Kidney (tissue), 13 donors: ENCODE measurements at regions not wholly inside any gene's neighbourhood (a gene's known extent, or its start where the extent isn't known, plus 50 kb on each side); places are given as distances from the start of the nearest gene placed in this dataset.

Experiments used
- DNase-seq, 5 donors: peaks; one replicate each; pipeline ENCODE4 v3.0.0-alpha.2; 2013 to 2020
- FAIRE-seq: peaks from 2 replicates; lab custom pipeline; 2012; peaks lifted over from hg19 to GRCh38; lab: Jason Lieb, UNC
- H3K27ac ChIP-seq, 2 donors: one replicate each; pipeline ENCODE4 v1.7.0; 2013; ENCODE audit warnings: low read depth in 2 of 2, low read length in 2 of 2, inconsistent platforms in 1 of 2
- H3K27me3 ChIP-seq: one replicate; pipeline ENCODE4 v1.7.1; 2013; ENCODE audit warnings: low read length, inconsistent platforms; ENCODE audit not compliant: control insufficient read depth, insufficient read depth
- H3K36me3 ChIP-seq, 3 donors: one replicate each; pipeline versions ENCODE4 v1.7.0 to v1.7.1; 2013; ENCODE audit warnings: low read length in 3 of 3, control low read depth in 1 of 3, inconsistent platforms in 1 of 3; ENCODE audit not compliant: insufficient read depth in 3 of 3, control insufficient read depth in 2 of 3
- H3K4me1 ChIP-seq, 3 donors: one replicate each; pipeline versions ENCODE4 v1.7.0 to v1.7.1; 2013; ENCODE audit warnings: low read length in 3 of 3, inconsistent platforms in 1 of 3, low read depth in 1 of 3; ENCODE audit not compliant: control insufficient read depth in 2 of 3, insufficient read depth in 2 of 3
- H3K4me3 ChIP-seq, 3 donors: one replicate each; pipeline versions ENCODE4 v1.7.0 to v1.8.1; 2013; ENCODE audit warnings: low read length in 3 of 3, control low read depth in 1 of 3, inconsistent platforms in 1 of 3
- H3K9ac ChIP-seq, 3 donors: one replicate each; pipeline versions ENCODE4 v1.7.0 to v1.7.1; 2013; ENCODE audit warnings: low read length in 3 of 3, control low read depth in 1 of 3, inconsistent platforms in 1 of 3
- H3K9me3 ChIP-seq, 3 donors: one replicate each; pipeline versions ENCODE4 v1.7.0 to v1.7.1; 2013; ENCODE audit warnings: low read length in 3 of 3, control low read depth in 1 of 3, inconsistent platforms in 1 of 3; ENCODE audit not compliant: control insufficient read depth in 2 of 3, insufficient read depth in 1 of 3
- CTCF ChIP-seq: IDR thresholded peaks from 3 replicates; pipeline ENCODE4 v1.5.1; 2012; ENCODE audit warnings: mild to moderate bottlenecking, moderate library complexity, borderline replicate concordance; ENCODE audit not compliant: insufficient read depth; ENCODE audit errors: extremely low read depth
- intact Hi-C: fragments of 100-400 bp; cut with DNase I; formaldehyde crosslinking; loops from one replicate; pipeline ENCODE4 v1.11.1; 2022
- donor health status: control.
- donor health status: control.
- donor health status: control.
- donor health status: control.
- donor health status: control.
- donor health status: DM: yes; HTN: yes; CAD: no.
- donor health status: Normal renal cell carcinoma (clear cell type).

DNA sequence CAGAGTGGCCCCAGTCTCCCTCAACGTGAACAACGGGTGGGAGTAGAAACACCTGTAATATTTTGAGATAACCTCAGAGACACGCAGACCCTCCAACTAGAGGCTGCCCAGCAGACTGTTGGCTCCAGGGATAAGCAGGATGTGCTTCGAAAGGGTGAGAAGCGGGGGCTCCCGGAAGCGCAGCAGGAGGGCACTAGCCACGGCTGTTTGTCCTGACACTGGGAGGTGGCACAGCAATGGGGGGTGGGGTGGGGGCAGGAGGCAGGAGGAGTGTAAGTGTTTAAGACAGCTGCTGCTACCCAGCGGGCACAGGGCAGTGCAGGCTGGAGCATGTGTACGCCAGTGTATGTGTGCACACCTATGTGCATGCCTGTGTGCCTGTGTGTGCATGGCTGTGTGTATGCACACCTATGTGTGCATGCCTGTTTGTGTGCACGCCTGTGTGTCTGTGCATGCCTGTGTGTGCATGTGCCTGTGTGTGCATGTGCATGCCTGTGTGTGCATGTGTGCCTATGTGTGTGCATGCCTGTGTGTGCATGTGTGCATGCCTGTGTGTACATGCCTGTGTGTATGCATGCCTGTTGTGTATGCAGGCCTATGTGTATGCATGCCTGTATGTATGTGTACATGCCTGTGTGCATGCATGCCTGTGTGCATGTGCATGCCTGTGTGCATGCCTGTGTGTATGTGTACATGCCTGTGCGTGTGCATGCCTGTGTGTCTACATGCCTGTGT lies 154.7 kb downstream of the SHANK2 start:
- Histone ChIP-seq H3K27me3 (no peaks in the 10 kb centered on the region), H3K9ac (no peak overlapping the region), H3K4me1 (no peaks in the 10 kb centered on the region), H3K36me3 (peaks cover 3 to 22% (median 12%) of the 10 kb centered on the region in 3 donors), H3K4me3 (no peak overlapping the region), H3K27ac (no peak overlapping the region), H3K9me3 (peaks cover 0 to 3% (median 0%) of the 10 kb centered on the region in 3 donors)
- DNase-seq = peak in 1 of 5 donors; percentile 53
- intact Hi-C loops = no loop called here
- FAIRE-seq = no peak
- TF ChIP-seq CTCF = no peak

DNA sequence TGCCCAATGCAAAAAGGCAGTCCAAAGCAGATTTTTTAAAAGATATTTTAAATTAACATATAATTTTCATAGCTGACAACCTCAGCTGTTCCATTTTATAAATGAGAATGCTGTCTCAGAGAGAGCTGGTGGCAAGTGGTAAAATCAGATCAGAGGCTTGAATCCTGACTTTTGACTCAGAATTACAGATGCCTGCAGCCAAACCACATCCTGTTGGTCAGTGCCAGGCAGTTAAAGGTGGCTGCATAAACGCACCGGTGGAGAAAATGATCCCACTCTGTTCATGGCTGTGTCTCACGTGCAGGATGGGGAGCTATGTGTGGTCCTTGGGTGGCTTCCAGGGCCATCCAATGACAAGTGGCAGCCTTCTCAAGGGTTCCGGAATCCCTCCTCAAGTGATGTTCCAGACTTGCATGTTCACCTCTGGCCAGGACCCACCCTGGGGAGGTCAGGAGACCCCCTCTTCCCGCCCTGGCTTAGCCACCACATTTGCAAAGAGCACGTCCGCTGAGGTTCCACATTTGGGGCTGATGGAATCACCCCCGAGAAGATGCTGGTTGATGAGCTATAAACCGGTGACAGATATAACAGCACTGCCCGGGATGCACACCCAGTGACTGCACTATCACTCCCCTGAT lies 155.5 kb downstream of the SHANK2 start:
- TF ChIP-seq CTCF = no peak
- FAIRE-seq (no peak), DNase-seq (peak in 1 of 5 donors; percentile 36)
- intact Hi-C loops = no loop called here
- no peak overlapping the region for H3K9ac ChIP-seq
- peaks cover 0 to 3% (median 0%) of the 10 kb centered on the region in 3 donors for H3K9me3 ChIP-seq
- no peaks in the 10 kb centered on the region for H3K27me3 ChIP-seq
- H3K4me1 ChIP-seq = no peaks in the 10 kb centered on the region
- H3K36me3 ChIP-seq = peaks cover 3 to 28% (median 13%) of the 10 kb centered on the region in 3 donors
- H3K4me3 ChIP-seq = no peak overlapping the region
- no peak overlapping the region for H3K27ac ChIP-seq

DNA sequence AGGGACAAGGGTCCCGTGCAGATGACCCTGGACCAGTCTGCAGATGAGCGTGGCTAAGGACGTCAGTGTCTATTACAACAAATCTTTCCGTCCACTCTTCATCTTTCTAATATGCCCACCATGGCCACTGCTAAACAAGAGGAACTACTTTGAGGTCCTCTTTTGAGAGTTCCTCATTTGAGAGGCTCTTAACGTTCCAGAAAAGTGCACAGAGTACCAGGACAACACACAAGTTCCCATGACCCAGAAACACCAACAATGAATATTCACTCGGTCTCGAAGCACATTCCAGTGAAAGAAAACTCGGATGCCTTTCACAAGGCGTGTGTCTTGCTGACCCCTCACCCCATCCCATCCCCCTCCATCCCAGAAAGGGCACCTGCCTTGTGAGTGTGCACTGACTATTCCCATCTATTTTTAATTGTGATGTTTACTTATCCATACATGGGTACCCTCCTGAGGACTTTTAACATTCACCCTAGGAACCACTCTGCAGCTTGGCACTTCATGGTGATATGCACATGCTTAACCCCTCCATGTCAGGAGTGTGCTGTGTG lies 157.0 kb downstream of the SHANK2 start:
- no peaks in the 10 kb centered on the region for H3K27me3 ChIP-seq
- no peak overlapping the region for H3K9ac ChIP-seq
- no peak for FAIRE-seq
- peaks cover 3 to 29% (median 19%) of the 10 kb centered on the region in 3 donors for H3K36me3 ChIP-seq
- DNase-seq = no peak
- no peaks in the 10 kb centered on the region for H3K4me1 ChIP-seq
- H3K27ac ChIP-seq = no peak overlapping the region
- H3K9me3 ChIP-seq = peaks cover 0 to 3% (median 0%) of the 10 kb centered on the region in 3 donors
- intact Hi-C loops = no loop called here
- TF ChIP-seq CTCF = no peak
- H3K4me3 ChIP-seq = no peak overlapping the region
